Urinary bladder (tissue), 3 donors: ENCODE measurements at regions not wholly inside any gene's neighbourhood (a gene's known extent, or its start where the extent isn't known, plus 50 kb on each side); places are given as distances from the start of the nearest gene placed in this dataset.
"Not testable (repeated sequence)": the region's sequence is repeated elsewhere in the genome, so short reads cannot be mapped to it uniquely, and the experiment has no call there.

ENCODE experiments used
- DNase-seq: peaks from one replicate; pipeline ENCODE4 v3.0.0-alpha.2; 2015; ENCODE audit errors: extremely low spot score
- H3K27ac ChIP-seq: one replicate; pipeline ENCODE4 v1.5.1; 2013; ENCODE audit warnings: low read depth, mild to moderate bottlenecking, moderate library complexity
- H3K36me3 ChIP-seq: one replicate; pipeline ENCODE4 v1.6.1; 2013; ENCODE audit warnings: mild to moderate bottlenecking, moderate library complexity; ENCODE audit not compliant: insufficient read depth
- H3K4me1 ChIP-seq: one replicate; pipeline ENCODE4 v1.6.1; 2013; ENCODE audit warnings: mild to moderate bottlenecking, moderate library complexity; ENCODE audit not compliant: insufficient read depth
- H3K4me3 ChIP-seq: one replicate; pipeline ENCODE4 v1.5.1; 2013; ENCODE audit warnings: low read depth, low read length
- WGBS: extraction: QIAGEN DNeasy Blood & Tissue Kit; methylation state at CpG from one replicate; pipeline ENCODE4 v1.1.7; 2013; 5-methylcytosine and 5-hydroxymethylcytosine counted together
- donor health status: healthy with polysubstance abuse.
- donor health status: healthy.

DNA sequence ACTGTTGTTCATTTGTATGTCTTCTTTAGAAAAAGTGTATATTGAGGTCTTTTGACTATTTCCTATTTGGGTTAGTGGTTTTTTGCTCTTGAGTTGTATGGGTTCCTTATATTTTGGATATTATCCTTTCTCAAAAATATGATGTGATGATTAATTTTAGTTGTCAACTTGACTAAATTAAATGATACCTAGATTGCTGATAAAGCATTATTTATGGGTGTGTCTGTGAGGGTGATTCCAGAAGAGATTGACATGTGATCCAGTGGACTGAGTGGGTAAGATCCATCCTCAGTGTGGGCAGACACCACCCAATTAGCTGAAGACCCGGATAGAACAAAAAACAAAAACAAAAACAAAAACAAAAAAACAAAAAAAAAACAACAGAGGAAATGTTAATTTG lies 115.1 kb upstream of the KIF2A start:
- Histone ChIP-seq H3K4me3 (no peak overlapping the region), H3K27ac (no peak overlapping the region), H3K36me3 (no peaks in the 10 kb centered on the region), H3K4me1 (no peaks in the 10 kb centered on the region)
- DNase-seq, result no peak
- 29% methylated on average over 1 of the region's 1 CpG for WGBS

DNA sequence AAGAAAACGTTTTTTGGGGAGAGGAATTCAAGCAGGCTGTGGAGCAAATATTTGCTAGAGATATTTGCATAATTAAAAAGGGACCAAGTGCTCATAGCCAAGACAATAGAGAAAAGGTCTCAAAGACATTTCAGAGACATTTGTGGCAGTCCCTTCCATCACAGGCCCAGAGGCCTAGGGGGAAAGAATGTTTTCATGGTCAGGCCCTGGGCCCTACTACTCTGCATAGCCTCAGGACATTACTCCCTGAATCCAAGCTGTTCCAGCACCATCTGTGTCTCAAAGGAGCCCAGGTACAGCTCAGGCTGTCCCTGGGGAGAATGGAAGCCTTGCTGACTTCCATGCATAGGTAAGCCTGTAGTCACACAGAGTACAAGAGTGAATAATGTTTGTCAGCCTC lies 113.0 kb upstream of the KIF2A start:
- WGBS, result 45% methylated on average over 1 of the region's 1 CpG
- no peaks in the 10 kb centered on the region for H3K36me3 ChIP-seq
- DNase-seq, result no peak
- no peak overlapping the region for H3K4me3 ChIP-seq
- no peak overlapping the region for H3K27ac ChIP-seq
- H3K4me1 ChIP-seq, result no peaks in the 10 kb centered on the region

DNA sequence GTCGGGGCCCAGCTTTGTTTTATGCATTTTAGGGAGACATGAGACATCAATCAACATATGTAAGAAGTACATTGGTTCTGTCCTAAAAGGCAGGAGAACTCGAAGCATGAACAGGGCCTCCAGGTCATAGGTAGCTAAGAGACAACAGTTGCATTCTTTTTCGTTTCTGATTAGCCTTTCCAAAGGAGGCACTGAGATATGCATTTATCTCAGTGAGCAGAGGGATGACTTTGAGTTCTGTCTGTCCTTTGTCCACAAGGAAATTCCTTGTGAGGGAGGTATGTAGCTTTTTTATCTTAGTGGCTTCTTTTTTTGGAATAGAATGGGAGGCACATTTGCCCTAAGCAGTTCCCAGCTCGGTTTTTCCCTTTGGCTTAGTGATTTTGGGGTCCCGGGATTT lies 109.5 kb upstream of the KIF2A start:
- H3K27ac ChIP-seq, DNase-seq, H3K4me1 ChIP-seq, H3K4me3 ChIP-seq, H3K36me3 ChIP-seq: not testable (repeated sequence)
- WGBS, result 76% methylated on average over 5 of the region's 5 CpGs

DNA sequence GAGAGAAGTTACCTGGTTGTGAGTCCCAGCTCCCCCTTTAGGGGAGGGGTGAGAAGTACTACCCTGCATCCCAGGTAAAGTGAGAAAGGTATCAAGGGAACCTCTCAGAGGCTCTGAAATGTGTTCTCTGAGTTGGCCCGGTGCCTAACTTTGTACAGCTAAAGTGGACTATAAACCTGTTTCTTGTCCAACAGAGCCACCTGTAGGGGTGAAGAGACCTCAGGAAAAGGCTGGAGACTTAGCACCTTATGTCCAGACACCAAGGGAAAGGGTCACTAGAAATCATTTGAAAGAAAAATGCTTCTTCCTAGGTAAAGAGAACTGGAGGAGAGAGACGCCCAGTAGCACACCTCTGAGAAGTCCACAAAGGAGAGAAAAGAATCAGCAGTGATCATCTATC lies 108.3 kb upstream of the KIF2A start:
- WGBS, result 86% methylated on average over 2 of the region's 2 CpGs
- H3K36me3 ChIP-seq, result no peaks in the 10 kb centered on the region
- no peak for DNase-seq

GRCh38 chr5:62198421-62198820 lies 107.6 kb upstream of the KIF2A start:
- no peaks in the 10 kb centered on the region for H3K36me3 ChIP-seq
- DNase-seq, result no peak
- H3K27ac ChIP-seq, result no peak overlapping the region
- WGBS, result 81% methylated on average over 2 of the region's 2 CpGs
- H3K4me3 ChIP-seq, result no peak overlapping the region
- no peaks in the 10 kb centered on the region for H3K4me1 ChIP-seq

More for the DNA sequence above, 108.3 kb upstream of the KIF2A start:
- Histone ChIP-seq H3K4me1 (no peaks in the 10 kb centered on the region), H3K4me3 (no peak overlapping the region), H3K27ac (no peak overlapping the region)

- H3K4me3 ChIP-seq, result no peak overlapping the region
- H3K36me3 ChIP-seq, result no peaks in the 10 kb centered on the region
- H3K27ac ChIP-seq, result no peak overlapping the region
- DNase-seq, result no peak
- WGBS, result 73% methylated on average over 7 of the region's 7 CpGs
- H3K4me1 ChIP-seq, result no peaks in the 10 kb centered on the region
These were observed 106.0 kb upstream of the KIF2A start for GRCh38 chr5:62199792-62200716.

- Histone ChIP-seq H3K27ac (no peak overlapping the region), H3K4me1 (no peaks in the 10 kb centered on the region), H3K4me3 (no peak overlapping the region), H3K36me3 (no peaks in the 10 kb centered on the region)
- 56% methylated on average over 9 of the region's 9 CpGs for WGBS
- DNase-seq, result no peak
These were observed 99.7 kb upstream of the KIF2A start for GRCh38 chr5:62206150-62206829.

GRCh38 chr5:62208218-62208852 lies 97.7 kb upstream of the KIF2A start:
- WGBS, result 47% methylated on average over 10 of the region's 10 CpGs
- Histone ChIP-seq H3K36me3 (no peaks in the 10 kb centered on the region), H3K27ac (no peak overlapping the region), H3K4me3 (no peak overlapping the region), H3K4me1 (no peaks in the 10 kb centered on the region)
- no peak for DNase-seq

- Histone ChIP-seq H3K27ac (no peak overlapping the region), H3K36me3 (no peaks in the 10 kb centered on the region), H3K4me1 (no peaks in the 10 kb centered on the region), H3K4me3 (no peak overlapping the region)
- 79% methylated on average over 2 of the region's 2 CpGs for WGBS
- no peak for DNase-seq
These were observed 94.6 kb upstream of the KIF2A start for GRCh38 chr5:62211405-62211804.

DNA sequence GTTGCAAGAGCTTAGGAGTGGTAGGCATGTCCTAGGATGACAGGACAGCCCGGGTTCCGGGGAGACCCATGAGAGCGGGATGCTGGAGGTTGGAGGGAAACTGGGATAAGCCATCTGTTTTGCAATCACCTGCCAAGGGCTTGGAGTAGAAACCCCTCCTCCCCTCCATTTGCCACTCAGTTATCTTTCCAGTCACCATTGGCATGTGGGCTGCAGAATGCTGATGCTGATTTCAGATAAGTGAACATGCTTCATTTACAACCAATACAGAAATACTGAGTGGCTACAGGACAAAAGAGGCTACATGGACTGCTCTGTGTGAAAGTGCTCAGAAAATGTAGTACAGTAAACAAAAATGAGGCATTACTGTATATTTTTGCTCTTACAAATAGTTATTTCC lies 93.4 kb upstream of the KIF2A start:
- no peak overlapping the region for H3K27ac ChIP-seq
- H3K36me3 ChIP-seq, result no peaks in the 10 kb centered on the region
- DNase-seq, result no peak
- 93% methylated on average over 3 of the region's 3 CpGs for WGBS
- no peaks in the 10 kb centered on the region for H3K4me1 ChIP-seq
- H3K4me3 ChIP-seq, result no peak overlapping the region

DNA sequence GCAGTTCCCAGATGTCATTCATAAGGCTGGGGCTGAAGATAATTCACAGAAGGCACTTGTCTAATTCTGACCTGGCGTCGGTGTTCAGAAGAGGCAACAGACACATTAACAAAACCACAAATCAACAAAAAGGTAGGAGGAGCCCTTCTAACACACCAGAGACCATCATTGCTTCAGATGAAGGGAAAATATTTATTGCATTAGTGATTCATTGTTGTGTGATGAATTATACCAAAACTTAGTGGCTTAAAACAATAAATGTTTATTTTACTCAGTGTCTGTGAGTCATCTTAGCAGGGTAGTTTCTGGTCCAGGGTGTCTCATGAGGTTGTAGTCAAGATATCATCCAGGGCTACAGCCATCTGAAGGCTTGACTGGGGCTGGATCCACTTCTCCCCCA lies 91.3 kb upstream of the KIF2A start:
- Histone ChIP-seq H3K36me3 (no peaks in the 10 kb centered on the region), H3K27ac (no peak overlapping the region), H3K4me3 (no peak overlapping the region), H3K4me1 (no peaks in the 10 kb centered on the region)
- DNase-seq, result no peak
- 81% methylated on average over 2 of the region's 2 CpGs for WGBS

DNA sequence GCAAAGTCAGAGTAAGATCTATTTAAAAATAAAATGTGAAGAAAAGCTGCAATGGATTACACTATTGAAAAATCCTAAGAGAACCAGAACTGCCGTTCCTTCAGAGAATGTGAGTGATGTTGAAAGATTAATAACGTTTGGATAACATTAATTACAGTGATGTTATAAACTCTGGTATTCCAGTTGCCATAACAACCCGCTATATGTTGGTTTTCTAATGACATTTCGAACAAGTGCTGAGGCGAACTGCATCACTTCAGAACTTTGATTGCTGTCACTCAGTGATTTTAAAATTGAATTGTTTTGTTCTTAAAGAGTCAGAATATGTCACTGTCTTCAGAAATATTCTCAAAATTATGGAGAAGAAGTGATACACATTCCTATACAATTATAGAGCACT lies 89.4 kb upstream of the KIF2A start:
- WGBS, result 60% methylated on average over 4 of the region's 5 CpGs
- not testable (repeated sequence) for H3K27ac ChIP-seq, H3K4me3 ChIP-seq

GRCh38 chr5:62217095-62217494 lies 88.9 kb upstream of the KIF2A start:
- DNase-seq, H3K4me1 ChIP-seq, H3K4me3 ChIP-seq, H3K27ac ChIP-seq, H3K36me3 ChIP-seq: not testable (repeated sequence)
- WGBS, result 52% methylated on average over 1 of the region's 1 CpG

More for the DNA sequence above, 89.4 kb upstream of the KIF2A start:
- not testable (repeated sequence) for DNase-seq, H3K36me3 ChIP-seq, H3K4me1 ChIP-seq

GRCh38 chr5:62218860-62219259 lies 87.1 kb upstream of the KIF2A start:
- H3K4me1 ChIP-seq, H3K4me3 ChIP-seq, H3K27ac ChIP-seq, H3K36me3 ChIP-seq, DNase-seq: not testable (repeated sequence)
- 62% methylated on average over 3 of the region's 3 CpGs for WGBS
